ENCODE measurements at regions not wholly inside any gene's neighbourhood (a gene's known extent, or its start where the extent isn't known, plus 50 kb on each side); places are given as distances from the start of the nearest gene placed in this dataset.

GRCh38 chr16:50884066-50884860, 142.4 kb downstream of the CYLD start:
- H3K4me3 Mint-ChIP-seq: no peak overlapping the region
- peaks cover 9% of the 10 kb centered on the region for H3K27me3 Mint-ChIP-seq

GRCh38 chr16:50881956-50882355, 140.1 kb downstream of the CYLD start:
- Mint-ChIP-seq H3K27me3 (peaks cover 11% of the 10 kb centered on the region), H3K27ac (no peak overlapping the region), H3K4me1 (ENCODE audit: low read depth) (no peaks in the 10 kb centered on the region), H3K4me3 (no peak overlapping the region), H3K36me3 (no peaks in the 10 kb centered on the region), H3K9me3 (ENCODE audit: low read depth) (no peaks in the 10 kb centered on the region)

More at GRCh38 chr16:50884066-50884860, 142.4 kb downstream of the CYLD start:
- H3K9me3 Mint-ChIP-seq (ENCODE audit: low read depth): no peaks in the 10 kb centered on the region
- H3K4me1 Mint-ChIP-seq (ENCODE audit: low read depth): no peaks in the 10 kb centered on the region
- no peaks in the 10 kb centered on the region for H3K36me3 Mint-ChIP-seq
- H3K27ac Mint-ChIP-seq: no peak overlapping the region

GRCh38 chr16:50881331-50881830, 139.5 kb downstream of the CYLD start:
- Mint-ChIP-seq H3K36me3 (no peaks in the 10 kb centered on the region), H3K27ac (no peak overlapping the region), H3K9me3 (ENCODE audit: low read depth) (no peaks in the 10 kb centered on the region), H3K4me1 (ENCODE audit: low read depth) (no peaks in the 10 kb centered on the region), H3K27me3 (peaks cover 10% of the 10 kb centered on the region), H3K4me3 (no peak overlapping the region)

- Mint-ChIP-seq H3K27me3 (peaks cover 12% of the 10 kb centered on the region), H3K4me3 (no peak overlapping the region), H3K4me1 (ENCODE audit: low read depth) (no peaks in the 10 kb centered on the region), H3K27ac (no peak overlapping the region), H3K9me3 (ENCODE audit: low read depth) (no peaks in the 10 kb centered on the region), H3K36me3 (no peaks in the 10 kb centered on the region)
Observed at GRCh38 chr16:50880926-50881325, 139.0 kb downstream of the CYLD start.

- H3K36me3 Mint-ChIP-seq: no peaks in the 10 kb centered on the region
- H3K4me3 Mint-ChIP-seq: no peak overlapping the region
- no peaks in the 10 kb centered on the region for H3K4me1 Mint-ChIP-seq (ENCODE audit: low read depth)
- H3K9me3 Mint-ChIP-seq (ENCODE audit: low read depth): no peaks in the 10 kb centered on the region
- peaks cover 13% of the 10 kb centered on the region for H3K27me3 Mint-ChIP-seq
- no peak overlapping the region for H3K27ac Mint-ChIP-seq
Observed at GRCh38 chr16:50879873-50880695, 138.2 kb downstream of the CYLD start.

- Mint-ChIP-seq H3K4me3 (no peak overlapping the region), H3K27me3 (peaks cover 13% of the 10 kb centered on the region), H3K36me3 (no peaks in the 10 kb centered on the region), H3K27ac (no peak overlapping the region), H3K9me3 (ENCODE audit: low read depth) (no peaks in the 10 kb centered on the region), H3K4me1 (ENCODE audit: low read depth) (no peaks in the 10 kb centered on the region)
Observed at GRCh38 chr16:50878966-50879615, 137.2 kb downstream of the CYLD start.

- no peak overlapping the region for H3K27ac Mint-ChIP-seq
- no peak overlapping the region for H3K4me3 Mint-ChIP-seq
- H3K4me1 Mint-ChIP-seq (ENCODE audit: low read depth): no peaks in the 10 kb centered on the region
- peaks cover 13% of the 10 kb centered on the region for H3K27me3 Mint-ChIP-seq
- no peaks in the 10 kb centered on the region for H3K36me3 Mint-ChIP-seq
- H3K9me3 Mint-ChIP-seq (ENCODE audit: low read depth): no peaks in the 10 kb centered on the region
Observed at GRCh38 chr16:50878536-50878935, 136.7 kb downstream of the CYLD start.

GRCh38 chr16:50876263-50876662, 134.4 kb downstream of the CYLD start:
- Mint-ChIP-seq H3K36me3 (no peaks in the 10 kb centered on the region), H3K27me3 (peaks cover 13% of the 10 kb centered on the region), H3K9me3 (ENCODE audit: low read depth) (no peaks in the 10 kb centered on the region), H3K27ac (no peak overlapping the region), H3K4me1 (ENCODE audit: low read depth) (no peaks in the 10 kb centered on the region), H3K4me3 (no peak overlapping the region)

GRCh38 chr16:50868577-50868976, 126.7 kb downstream of the CYLD start:
- Mint-ChIP-seq H3K27ac (no peak overlapping the region), H3K27me3 (peaks cover 4% of the 10 kb centered on the region), H3K4me3 (no peak overlapping the region), H3K36me3 (no peaks in the 10 kb centered on the region), H3K4me1 (ENCODE audit: low read depth) (no peaks in the 10 kb centered on the region), H3K9me3 (ENCODE audit: low read depth) (no peaks in the 10 kb centered on the region)

GRCh38 chr16:50866806-50867205, 124.9 kb downstream of the CYLD start:
- Mint-ChIP-seq H3K9me3 (ENCODE audit: low read depth) (no peaks in the 10 kb centered on the region), H3K4me3 (no peak overlapping the region), H3K27ac (no peak overlapping the region), H3K4me1 (ENCODE audit: low read depth) (no peaks in the 10 kb centered on the region), H3K36me3 (no peaks in the 10 kb centered on the region), H3K27me3 (peaks cover 4% of the 10 kb centered on the region)

GRCh38 chr16:50864386-50864785, 122.5 kb downstream of the CYLD start:
- Mint-ChIP-seq H3K4me1 (ENCODE audit: low read depth) (no peaks in the 10 kb centered on the region), H3K36me3 (no peaks in the 10 kb centered on the region), H3K9me3 (ENCODE audit: low read depth) (no peaks in the 10 kb centered on the region), H3K27me3 (peaks cover 2% of the 10 kb centered on the region), H3K27ac (no peak overlapping the region), H3K4me3 (no peak overlapping the region)

- no peak overlapping the region for H3K4me3 Mint-ChIP-seq
- H3K9me3 Mint-ChIP-seq (ENCODE audit: low read depth): no peaks in the 10 kb centered on the region
- no peaks in the 10 kb centered on the region for H3K36me3 Mint-ChIP-seq
- H3K4me1 Mint-ChIP-seq (ENCODE audit: low read depth): no peaks in the 10 kb centered on the region
- no peak overlapping the region for H3K27ac Mint-ChIP-seq
- peaks cover 2% of the 10 kb centered on the region for H3K27me3 Mint-ChIP-seq
Observed at GRCh38 chr16:50863644-50864144, 121.8 kb downstream of the CYLD start.

- no peaks in the 10 kb centered on the region for H3K4me1 Mint-ChIP-seq (ENCODE audit: low read depth)
- H3K9me3 Mint-ChIP-seq (ENCODE audit: low read depth): no peaks in the 10 kb centered on the region
- H3K27me3 Mint-ChIP-seq: peaks cover 2% of the 10 kb centered on the region
- H3K36me3 Mint-ChIP-seq: no peaks in the 10 kb centered on the region
- no peak overlapping the region for H3K4me3 Mint-ChIP-seq
- no peak overlapping the region for H3K27ac Mint-ChIP-seq
Observed at GRCh38 chr16:50862818-50863643, 121.1 kb downstream of the CYLD start.

- Mint-ChIP-seq H3K36me3 (peaks cover 2% of the 10 kb centered on the region), H3K4me1 (ENCODE audit: low read depth) (no peaks in the 10 kb centered on the region), H3K27ac (no peak overlapping the region), H3K9me3 (ENCODE audit: low read depth) (no peaks in the 10 kb centered on the region), H3K4me3 (no peak overlapping the region), H3K27me3 (peaks cover 3% of the 10 kb centered on the region)
Observed at GRCh38 chr16:50861970-50862411, 120.1 kb downstream of the CYLD start.

Data from activated naive CD8-positive, alpha-beta T cell (primary cell).